HT-29 (cell line): ENCODE measurements at regions not wholly inside any gene's neighbourhood (a gene's known extent, or its start where the extent isn't known, plus 50 kb on each side); places are given as distances from the start of the nearest gene placed in this dataset. TPM values are rescaled to one million over a fixed set of nuclear protein-coding genes. Genes with fewer than 3 reads are reported as not detected.

Source experiments
- DNase-seq: peaks from one replicate; pipeline ENCODE4 v3.0.0-alpha.2; 2015; ENCODE audit warnings: low spot score
- small RNA-seq: library from RNA; depleted of rRNA; stranded (forward); fragments of <200 nt; gene quantifications from one replicate; pipeline ENCODE3, GENCODE V24; 2014

DNA sequence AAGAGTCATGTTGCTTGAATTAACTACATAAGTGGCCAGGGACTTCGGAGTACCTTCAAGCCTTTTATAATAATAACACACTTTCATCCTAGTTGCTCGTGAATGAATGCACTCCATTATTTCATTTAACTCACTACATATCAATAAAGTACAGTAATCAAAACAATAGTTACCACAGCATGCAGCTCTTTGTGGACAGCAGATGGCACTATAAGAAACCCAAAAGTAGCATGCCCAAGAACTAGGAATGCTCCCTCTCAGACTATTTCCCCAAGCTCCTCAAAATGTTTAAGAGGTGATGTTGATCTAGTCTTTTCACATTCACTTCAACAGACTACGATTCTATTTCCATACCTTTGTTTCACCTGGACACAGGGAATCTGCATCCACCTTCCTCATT lies 500.8 kb upstream of the DIAPH2 start:
- peak; percentile 27 for DNase-seq

DNA sequence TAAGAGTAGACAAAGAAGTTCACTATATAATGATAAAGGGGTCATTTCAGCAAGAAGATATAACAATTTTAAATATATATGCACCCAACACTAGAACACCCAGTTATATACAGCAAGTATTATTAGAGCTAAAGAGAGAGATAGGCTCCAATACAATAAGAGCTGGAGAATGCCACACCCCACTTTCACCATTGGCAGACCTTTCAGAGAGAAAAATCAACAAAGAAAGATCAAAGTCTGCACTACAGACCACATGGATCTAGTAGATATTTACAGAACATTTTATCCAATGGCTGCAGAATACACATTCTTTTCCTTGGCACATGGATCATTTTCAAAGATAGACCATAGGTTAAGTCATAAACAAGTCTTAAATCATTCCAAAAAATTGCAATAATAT lies 479.7 kb upstream of the DIAPH2 start:
- DNase-seq: peak; percentile 43

DNA sequence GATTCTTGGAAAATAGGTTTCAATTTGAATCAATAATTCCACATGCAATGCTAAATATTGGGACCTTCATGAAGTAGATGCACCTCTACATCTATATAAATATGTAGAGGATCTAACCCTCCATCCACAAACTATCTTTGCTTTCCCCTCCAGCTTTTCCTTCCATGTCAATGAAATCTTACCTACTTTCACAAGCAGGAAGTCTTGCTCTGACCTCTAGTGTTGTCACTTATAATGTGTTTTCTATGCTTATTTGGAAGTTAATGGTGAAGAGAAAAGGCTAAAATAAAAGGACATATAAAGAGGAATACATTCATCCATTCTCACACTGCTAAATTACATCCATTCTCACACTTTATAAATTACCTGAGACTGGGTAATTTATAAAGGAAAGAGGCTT lies 472.7 kb upstream of the DIAPH2 start:
- DNase-seq: no peak

DNA sequence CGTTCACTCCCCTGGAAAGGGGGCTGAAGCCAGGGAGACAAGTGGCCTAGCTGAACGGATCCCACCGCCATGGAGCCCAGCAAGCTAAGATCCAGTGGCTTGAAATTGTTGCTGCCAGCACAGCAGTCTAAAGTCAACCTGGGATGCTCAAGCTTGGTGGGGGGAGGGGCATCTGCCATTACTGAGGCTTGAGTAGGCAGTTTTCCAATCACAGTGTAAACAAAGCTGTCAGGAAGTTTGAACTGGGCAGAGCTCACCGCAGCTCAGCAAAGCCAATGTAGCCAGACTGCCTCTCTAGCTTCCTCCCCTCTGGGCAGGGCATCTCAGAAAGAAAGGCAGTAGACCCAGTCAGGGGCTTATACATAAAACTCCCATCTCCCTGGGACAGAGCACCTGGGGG lies 470.0 kb upstream of the DIAPH2 start:
- DNase-seq: peak; percentile 62

DNA sequence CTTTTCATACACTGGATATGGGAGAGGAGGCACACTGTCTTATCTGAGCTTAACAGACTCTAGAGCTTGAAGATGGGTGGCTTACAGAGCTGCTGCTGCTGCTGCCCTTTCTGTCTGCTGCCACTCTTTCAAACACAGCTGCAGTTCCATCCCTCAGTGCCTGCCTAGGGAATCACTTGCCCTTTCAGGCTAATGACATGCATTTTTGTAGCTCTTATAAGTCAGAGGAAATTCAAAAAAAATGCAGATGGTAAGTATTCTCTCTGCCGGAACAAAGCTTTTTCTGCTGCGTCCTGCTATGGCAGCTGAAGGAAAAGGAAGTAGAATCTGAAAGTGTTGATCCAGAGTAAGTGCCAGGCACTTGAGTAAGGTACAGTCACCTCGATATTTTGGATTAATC lies 460.4 kb upstream of the DIAPH2 start:
- DNase-seq: no peak

DNA sequence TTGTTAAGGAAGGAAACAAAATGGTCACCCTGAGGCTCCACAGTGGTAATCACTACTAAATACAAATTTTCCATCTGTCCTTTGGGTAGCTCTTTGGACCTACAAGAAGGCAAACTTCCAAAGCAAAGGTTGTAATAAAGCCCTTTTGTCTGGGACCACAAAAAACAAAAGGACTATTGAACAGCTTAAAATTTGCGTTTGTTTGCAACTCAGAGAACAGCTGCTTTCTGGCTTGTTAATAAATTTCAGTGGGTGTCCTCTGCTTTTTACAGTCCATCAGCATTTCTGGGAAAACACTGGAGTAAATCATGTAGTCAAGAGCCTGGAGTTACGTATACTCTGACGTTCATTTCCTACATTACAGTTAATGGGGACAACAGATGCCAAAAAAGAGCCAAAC lies 439.7 kb upstream of the DIAPH2 start:
- no peak for DNase-seq

DNA sequence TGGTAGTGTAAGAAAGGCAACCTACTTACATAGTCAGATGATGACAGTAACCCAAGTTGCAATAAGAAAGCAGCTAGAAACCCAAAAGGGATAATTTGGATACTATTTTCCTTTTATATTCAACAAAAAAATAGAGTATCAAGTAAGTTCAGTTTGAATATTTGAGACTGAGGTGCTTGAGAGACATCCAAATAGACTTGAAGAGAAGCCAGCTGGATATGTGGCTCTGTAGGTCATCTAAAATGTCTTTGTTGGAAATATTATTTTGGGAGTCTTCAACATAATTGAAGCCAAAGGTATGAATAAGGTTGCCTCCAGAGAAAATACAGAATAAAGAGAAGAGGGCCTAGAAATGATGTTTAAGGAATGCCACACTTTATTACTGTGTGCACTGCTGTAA lies 438.2 kb upstream of the DIAPH2 start:
- DNase-seq: no peak

Small RNAs in the stretch of these regions (small RNA-seq; reads per million reads assigned to genes)
- not detected for gene AL022161.1
- not detected for gene RN7SL379P
- 0.50 reads per million for gene RNA5SP510
- gene RPS29P28: not detected
